ACC112 (cell line): ENCODE measurements at regions not wholly inside any gene's neighbourhood (a gene's known extent, or its start where the extent isn't known, plus 50 kb on each side); places are given as distances from the start of the nearest gene placed in this dataset.

Experiments used
- H2AFZ ChIP-seq: fragments of 200-600 bp; sonication (generic); one replicate; pipeline ENCODE4 v1.6.0; 2017; ENCODE audit warnings: antibody characterized with exemption, low read length; ENCODE audit not compliant: unreplicated experiment
- H3K27ac ChIP-seq: fragments of 200-600 bp; sonication (generic); 2 replicates; pipeline ENCODE4 v1.5.1; 2014; ENCODE audit warnings: low read depth, mild to moderate bottlenecking, antibody characterized with exemption, low read length, moderate library complexity
- H3K27me3 ChIP-seq: fragments of 200-600 bp; sonication (generic); 2 replicates; pipeline ENCODE4 v1.6.1; 2014; ENCODE audit warnings: mild to moderate bottlenecking, antibody characterized with exemption, low read length, moderate library complexity, mixed read lengths; ENCODE audit not compliant: insufficient read depth
- H3K36me3 ChIP-seq: fragments of 200-600 bp; sonication (generic); 2 replicates; pipeline ENCODE4 v1.6.1; 2016; ENCODE audit warnings: mild to moderate bottlenecking, antibody characterized with exemption, low read length, moderate library complexity, mixed read lengths; ENCODE audit not compliant: insufficient read depth
- H3K4me1 ChIP-seq: fragments of 200-600 bp; sonication (generic); one replicate; pipeline ENCODE4 v1.6.1; 2016; ENCODE audit warnings: low read length, mixed read lengths; ENCODE audit not compliant: insufficient read depth, unreplicated experiment, control insufficient read depth
- H3K4me3 ChIP-seq: fragments of 200-600 bp; sonication (generic); 2 replicates; pipeline ENCODE4 v1.5.1; 2014; ENCODE audit warnings: mild to moderate bottlenecking, low read depth, low read length
- H3K79me2 ChIP-seq: fragments of 200-600 bp; sonication (generic); one replicate; pipeline ENCODE4 v1.6.0; 2016; ENCODE audit warnings: low read length; ENCODE audit not compliant: control insufficient read depth, unreplicated experiment, insufficient read depth

DNA sequence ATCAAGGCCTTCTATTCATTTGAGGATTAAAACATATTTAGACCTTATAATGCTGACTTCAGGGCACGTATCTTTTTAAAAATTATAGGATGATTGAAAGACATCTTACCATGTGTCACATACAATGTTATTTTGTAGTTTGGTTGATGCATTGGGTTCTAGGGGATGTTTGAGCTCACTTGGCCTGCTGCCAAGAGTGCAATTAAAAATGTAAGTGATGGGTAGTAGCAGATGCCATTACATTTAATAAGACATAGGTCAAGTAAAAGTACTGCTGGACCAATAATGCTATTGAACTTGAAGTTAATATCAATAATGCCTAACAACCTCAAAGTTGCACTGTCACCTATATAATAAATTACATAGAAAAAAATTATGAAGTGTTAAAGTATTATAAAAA is 616.5 kb upstream of the RGS18 start:
- Histone ChIP-seq H3K27me3 (no peaks in the 10 kb centered on the region), H3K27ac (no peak overlapping the region), H3K36me3 (no peaks in the 10 kb centered on the region), H3K79me2 (no peaks in the 10 kb centered on the region), H3K4me1 (no peaks in the 10 kb centered on the region), H2AFZ (no peak overlapping the region), H3K4me3 (no peak overlapping the region)

DNA sequence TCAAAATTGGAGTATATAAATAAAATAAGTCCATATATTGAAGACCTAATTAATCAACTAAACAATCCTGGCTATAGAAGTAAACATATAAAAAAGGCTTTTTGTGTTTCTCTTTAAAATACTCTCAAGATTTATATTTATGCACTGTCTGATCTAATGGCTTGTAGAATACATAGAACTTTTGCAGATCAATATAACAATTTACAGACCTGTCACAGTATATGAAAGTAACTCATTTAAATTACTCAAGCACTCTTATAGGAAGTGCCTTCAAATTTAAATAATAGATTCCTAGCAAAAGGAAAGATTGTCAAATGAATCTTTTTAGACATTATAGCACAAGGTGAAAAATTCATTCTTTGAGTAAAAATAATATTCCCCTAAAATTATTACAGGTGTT is 615.8 kb upstream of the RGS18 start:
- Histone ChIP-seq H3K4me1 (no peaks in the 10 kb centered on the region), H2AFZ (no peak overlapping the region)

DNA sequence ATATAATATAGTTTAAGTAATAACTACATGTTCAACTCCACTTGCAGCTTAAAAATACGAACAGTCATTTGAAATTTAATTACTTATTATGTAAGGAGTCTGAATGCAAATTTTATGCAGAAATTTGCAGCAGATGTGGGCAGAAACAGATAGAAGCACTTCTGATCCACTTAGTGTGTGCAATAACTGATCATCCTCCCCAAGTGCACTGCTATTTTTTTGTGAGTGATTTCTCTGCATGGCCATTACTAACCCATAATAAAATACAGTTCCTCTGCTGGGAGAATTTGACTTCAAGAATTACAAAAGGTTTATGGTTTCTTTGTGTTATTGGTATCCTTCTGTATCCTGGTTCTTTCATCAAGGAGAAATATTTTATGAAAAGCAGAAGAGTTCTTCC is 611.5 kb upstream of the RGS18 start:
- Histone ChIP-seq H2AFZ (no peak overlapping the region), H3K27ac (no peak overlapping the region), H3K4me3 (no peak overlapping the region), H3K79me2 (no peaks in the 10 kb centered on the region), H3K36me3 (no peaks in the 10 kb centered on the region), H3K4me1 (no peaks in the 10 kb centered on the region), H3K27me3 (no peaks in the 10 kb centered on the region)

More for the DNA sequence above, 615.8 kb upstream of the RGS18 start:
- no peak overlapping the region for H3K27ac ChIP-seq
- no peaks in the 10 kb centered on the region for H3K36me3 ChIP-seq
- no peaks in the 10 kb centered on the region for H3K27me3 ChIP-seq
- no peaks in the 10 kb centered on the region for H3K79me2 ChIP-seq
- no peak overlapping the region for H3K4me3 ChIP-seq

DNA sequence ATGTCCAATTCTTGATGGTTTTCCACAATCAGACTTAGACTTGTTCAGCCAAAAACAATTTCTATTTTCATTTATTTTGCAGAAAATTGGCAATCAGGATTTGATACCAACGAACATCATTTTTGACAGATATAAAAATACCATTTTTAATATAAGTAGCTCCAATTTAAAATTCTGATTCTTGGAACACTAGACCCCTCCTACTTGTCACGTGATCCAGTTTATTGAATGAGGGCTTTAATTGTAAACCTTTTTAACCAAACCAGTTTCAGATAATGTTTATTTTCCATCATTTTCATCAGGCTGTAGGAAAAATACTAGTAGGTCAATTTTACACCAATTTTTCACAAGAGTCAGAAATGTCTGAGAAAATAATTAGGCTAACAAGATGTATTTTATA is 607.2 kb upstream of the RGS18 start:
- Histone ChIP-seq H3K4me3 (no peak overlapping the region), H2AFZ (no peak overlapping the region), H3K36me3 (no peaks in the 10 kb centered on the region), H3K27ac (no peak overlapping the region), H3K4me1 (no peaks in the 10 kb centered on the region), H3K27me3 (no peaks in the 10 kb centered on the region), H3K79me2 (no peaks in the 10 kb centered on the region)

DNA sequence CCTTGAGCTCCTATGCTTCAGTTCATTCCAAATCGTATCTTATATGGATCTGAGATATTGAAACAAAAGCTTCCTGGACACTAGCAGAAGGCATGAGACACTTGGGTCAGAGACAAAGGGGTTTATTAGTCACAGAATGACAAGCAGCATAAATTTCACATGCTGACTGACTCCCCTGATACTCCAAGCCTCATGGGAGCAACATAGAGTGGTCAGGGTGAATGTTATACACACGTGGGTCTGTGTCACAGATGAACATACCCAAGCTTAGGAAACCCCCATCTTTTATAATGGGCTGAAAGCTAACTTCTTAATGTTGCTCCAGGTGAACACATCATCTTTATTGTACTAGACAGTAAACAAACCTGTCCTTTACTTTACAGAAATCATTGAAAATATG is 599.9 kb upstream of the RGS18 start:
- H2AFZ ChIP-seq = no peak overlapping the region
- no peak overlapping the region for H3K4me3 ChIP-seq
- no peak overlapping the region for H3K27ac ChIP-seq

DNA sequence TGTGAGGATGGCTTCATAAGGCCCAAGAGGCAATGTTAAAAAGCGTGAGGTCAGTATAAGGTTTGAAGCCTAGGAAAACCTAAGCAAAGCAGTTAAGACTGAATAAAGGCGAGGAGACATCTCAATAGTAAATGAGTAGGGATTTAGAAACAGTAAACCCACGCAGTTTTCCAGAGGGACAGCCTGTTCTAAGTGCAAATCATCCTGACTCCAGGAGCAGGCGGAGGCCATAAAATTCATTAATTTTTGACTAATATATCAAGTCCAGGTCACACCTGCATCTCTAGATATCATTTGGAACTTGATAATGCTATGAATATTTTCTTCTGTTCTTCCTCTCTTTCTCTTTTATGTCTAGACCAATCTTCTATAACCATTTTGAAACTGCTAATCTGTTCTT is 597.0 kb upstream of the RGS18 start:
- no peaks in the 10 kb centered on the region for H3K27me3 ChIP-seq
- H3K36me3 ChIP-seq = no peaks in the 10 kb centered on the region

More for the DNA sequence above, 599.9 kb upstream of the RGS18 start:
- no peaks in the 10 kb centered on the region for H3K36me3 ChIP-seq
- H3K4me1 ChIP-seq = no peaks in the 10 kb centered on the region
- H3K27me3 ChIP-seq = no peaks in the 10 kb centered on the region
- H3K79me2 ChIP-seq = no peaks in the 10 kb centered on the region

DNA sequence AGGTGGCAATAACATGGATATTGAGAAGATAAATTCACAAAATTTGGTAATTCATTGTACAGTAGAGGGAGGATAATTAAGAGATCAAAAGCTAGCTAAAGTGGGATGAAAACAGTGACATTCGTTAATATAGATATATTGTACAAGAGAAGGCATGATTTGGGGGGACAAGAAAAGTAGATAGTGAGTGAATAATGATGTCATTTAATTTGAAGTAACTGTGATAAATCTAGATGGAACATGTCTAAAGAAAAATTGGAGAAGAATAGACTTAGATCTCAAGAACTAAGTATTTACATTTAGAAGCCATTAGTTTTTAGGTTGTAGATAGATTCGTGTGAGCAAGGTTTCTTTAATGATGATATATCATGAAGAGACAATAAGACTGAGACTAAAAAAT is 594.0 kb upstream of the RGS18 start:
- Histone ChIP-seq H3K79me2 (no peaks in the 10 kb centered on the region), H2AFZ (no peak overlapping the region), H3K27ac (no peak overlapping the region), H3K36me3 (no peaks in the 10 kb centered on the region), H3K4me3 (no peak overlapping the region), H3K27me3 (no peaks in the 10 kb centered on the region), H3K4me1 (no peaks in the 10 kb centered on the region)

More for the DNA sequence above, 597.0 kb upstream of the RGS18 start:
- Histone ChIP-seq H3K27ac (no peak overlapping the region), H2AFZ (no peak overlapping the region), H3K4me3 (no peak overlapping the region), H3K4me1 (no peaks in the 10 kb centered on the region), H3K79me2 (no peaks in the 10 kb centered on the region)

DNA sequence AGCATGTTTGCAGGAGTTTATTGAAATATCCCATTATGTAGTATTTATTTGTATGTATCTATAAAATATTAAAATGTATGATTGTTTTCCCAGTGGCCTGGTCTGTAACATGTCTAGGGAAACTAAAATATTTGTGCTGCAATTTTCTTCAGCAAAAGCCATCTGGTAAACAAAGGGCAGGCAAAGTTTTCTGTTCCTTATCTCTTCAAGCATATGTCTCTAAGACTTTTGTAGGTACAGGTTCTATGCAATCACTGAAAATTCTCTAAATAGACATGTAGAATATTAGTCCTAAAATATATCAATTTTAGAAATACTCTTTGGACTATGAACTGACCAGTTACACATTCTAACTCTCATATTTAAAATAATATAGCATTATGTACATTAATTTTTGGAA is 585.8 kb upstream of the RGS18 start:
- Histone ChIP-seq H3K4me1 (no peaks in the 10 kb centered on the region), H3K27ac (no peak overlapping the region), H2AFZ (no peak overlapping the region), H3K27me3 (no peaks in the 10 kb centered on the region), H3K4me3 (no peak overlapping the region), H3K79me2 (no peaks in the 10 kb centered on the region), H3K36me3 (no peaks in the 10 kb centered on the region)

DNA sequence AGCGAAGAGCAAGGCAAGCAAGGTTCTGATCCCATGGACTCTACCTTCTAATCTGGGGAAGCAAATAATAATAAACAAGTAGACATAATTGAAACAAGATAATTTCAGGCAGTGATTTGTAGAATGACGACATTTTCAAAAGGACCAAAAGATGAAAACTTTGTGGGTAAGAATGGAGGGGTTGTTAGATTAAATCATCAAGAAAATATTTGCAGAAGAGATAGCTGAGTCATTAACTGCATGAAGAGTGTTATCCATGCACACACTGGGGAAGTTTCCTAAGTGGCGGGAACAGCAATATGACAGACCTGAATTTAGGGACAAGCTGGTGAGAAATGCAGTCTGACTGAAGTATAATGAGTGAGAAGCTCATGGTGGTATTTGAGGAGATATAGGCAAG is 583.1 kb upstream of the RGS18 start:
- no peaks in the 10 kb centered on the region for H3K4me1 ChIP-seq
- no peaks in the 10 kb centered on the region for H3K36me3 ChIP-seq
- H2AFZ ChIP-seq = peak overlapping the region; percentile 33
- H3K4me3 ChIP-seq = no peak overlapping the region
- H3K79me2 ChIP-seq = no peaks in the 10 kb centered on the region
- H3K27me3 ChIP-seq = no peaks in the 10 kb centered on the region
- H3K27ac ChIP-seq = no peak overlapping the region

DNA sequence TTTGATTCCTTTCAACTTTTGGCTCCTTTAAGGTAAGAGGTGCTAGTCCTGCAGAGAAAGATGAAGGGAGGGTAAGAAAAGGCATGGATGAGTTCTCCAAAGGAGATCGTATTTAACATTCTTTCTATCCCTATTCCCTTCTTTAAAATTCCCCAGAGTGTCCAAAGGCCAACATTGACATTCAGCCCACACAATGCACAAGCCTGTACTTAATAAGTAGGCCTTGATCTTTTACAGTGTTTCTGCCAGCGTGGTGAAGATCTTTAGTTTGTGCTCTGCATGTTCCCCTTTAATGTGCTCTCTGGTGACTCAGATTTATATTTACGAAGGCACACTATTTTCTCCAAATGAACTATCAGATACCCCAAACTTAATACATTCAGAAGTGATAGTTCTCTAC is 582.5 kb upstream of the RGS18 start:
- Histone ChIP-seq H3K27ac (no peak overlapping the region), H3K4me3 (no peak overlapping the region), H3K4me1 (no peaks in the 10 kb centered on the region), H3K27me3 (no peaks in the 10 kb centered on the region), H3K79me2 (no peaks in the 10 kb centered on the region), H3K36me3 (no peaks in the 10 kb centered on the region), H2AFZ (no peak overlapping the region)

DNA sequence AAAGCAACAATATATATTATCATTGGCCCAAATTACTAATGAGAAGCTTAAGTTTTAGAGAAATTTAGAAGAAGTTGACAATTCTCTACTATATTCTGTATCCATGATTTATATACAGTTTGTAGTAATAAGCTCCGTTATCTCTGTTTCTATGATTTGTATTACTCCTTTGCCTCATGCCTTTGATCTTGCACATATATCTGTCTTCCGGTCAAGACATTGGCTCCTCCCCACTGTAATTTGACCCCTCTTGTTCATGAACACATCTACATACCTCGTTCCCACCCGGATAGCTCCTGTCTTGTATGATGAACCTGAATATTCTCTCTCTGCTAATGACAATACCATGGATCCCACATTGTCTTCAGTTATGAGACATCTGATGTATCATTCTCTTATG is 581.0 kb upstream of the RGS18 start:
- Histone ChIP-seq H3K27ac (no peak overlapping the region), H3K4me3 (no peak overlapping the region), H3K36me3 (no peaks in the 10 kb centered on the region), H3K79me2 (no peaks in the 10 kb centered on the region), H2AFZ (no peak overlapping the region), H3K27me3 (no peaks in the 10 kb centered on the region), H3K4me1 (no peaks in the 10 kb centered on the region)

DNA sequence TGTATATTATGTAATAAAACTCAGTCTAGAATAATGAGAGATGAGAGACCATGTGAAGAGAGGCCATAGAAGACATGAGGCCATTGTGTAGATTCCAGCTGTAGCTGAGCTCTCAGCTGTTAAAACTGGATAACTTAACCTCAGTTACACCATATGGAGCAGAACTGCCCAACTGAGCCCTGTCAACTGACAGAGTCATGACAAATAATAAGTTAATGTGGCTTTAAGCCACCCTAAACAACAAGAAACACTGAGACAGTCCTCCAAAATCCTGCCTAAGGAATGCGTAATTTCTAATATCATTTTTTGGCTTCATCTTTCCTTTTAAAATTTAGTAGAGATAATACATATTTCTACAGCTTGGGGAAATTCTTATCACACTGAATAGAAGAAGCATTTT is 580.0 kb upstream of the RGS18 start:
- no peaks in the 10 kb centered on the region for H3K27me3 ChIP-seq
- no peak overlapping the region for H3K27ac ChIP-seq
- H2AFZ ChIP-seq = no peak overlapping the region
- H3K36me3 ChIP-seq = no peaks in the 10 kb centered on the region
- H3K4me1 ChIP-seq = no peaks in the 10 kb centered on the region
- H3K4me3 ChIP-seq = no peak overlapping the region
- H3K79me2 ChIP-seq = no peaks in the 10 kb centered on the region
